Erythroblast (primary cell): ENCODE measurements at regions not wholly inside any gene's neighbourhood (a gene's known extent, or its start where the extent isn't known, plus 50 kb on each side); places are given as distances from the start of the nearest gene placed in this dataset.

Experiments used
- DNase-seq, 2 experiments: peaks; one replicate each; lab custom pipeline; 2025; lab: John Stamatoyannopoulos, UW
- GATA1 ChIP-seq: IDR thresholded peaks from 2 replicates; pipeline ENCODE4 v1.6.1; 2011; ENCODE audit warnings: low read depth, mild to moderate bottlenecking, control low read depth, low read length, moderate library complexity
- POLR2A ChIP-seq: IDR thresholded peaks from 2 replicates; pipeline ENCODE4 v1.6.1; 2011; ENCODE audit warnings: mild to moderate bottlenecking, low read length

GRCh38 chr12:5194306-5194705, 150.6 kb downstream of the KCNA5 start:
- DNase-seq, result no peak
- TF ChIP-seq POLR2A, result no peak
- no peak for TF ChIP-seq GATA1

GRCh38 chr12:5195244-5195643, 151.6 kb downstream of the KCNA5 start:
- no peak for TF ChIP-seq POLR2A
- TF ChIP-seq GATA1, result no peak
- DNase-seq, result no peak

GRCh38 chr12:5195691-5196090, 152.0 kb downstream of the KCNA5 start:
- TF ChIP-seq POLR2A, result no peak
- TF ChIP-seq GATA1, result no peak
- DNase-seq, result no peak

- no peak for DNase-seq
- no peak for TF ChIP-seq POLR2A
- no peak for TF ChIP-seq GATA1
Measured at GRCh38 chr12:5197131-5197530, 153.5 kb downstream of the KCNA5 start.

- DNase-seq, result no peak
- TF ChIP-seq POLR2A (no peak), GATA1 (no peak)
Measured at GRCh38 chr12:5197656-5198055, 154.0 kb downstream of the KCNA5 start.

GRCh38 chr12:5200278-5201087, 156.8 kb downstream of the KCNA5 start:
- peak; percentile 61 to 75 for DNase-seq
- no peak for TF ChIP-seq POLR2A

- no peak for TF ChIP-seq GATA1
- no peak for TF ChIP-seq POLR2A
- DNase-seq, result peak; percentile 11 to 15
Measured at GRCh38 chr12:5201554-5202218, 158.0 kb downstream of the KCNA5 start.

GRCh38 chr12:5203274-5203673, 159.6 kb downstream of the KCNA5 start:
- DNase-seq, result no peak
- TF ChIP-seq GATA1 (no peak), POLR2A (no peak)

- TF ChIP-seq GATA1, result no peak
Measured at GRCh38 chr12:5203720-5204119, 160.0 kb downstream of the KCNA5 start.

GRCh38 chr12:5204271-5204670, 160.6 kb downstream of the KCNA5 start:
- TF ChIP-seq GATA1, result no peak
- TF ChIP-seq POLR2A, result no peak
- no peak for DNase-seq

More at GRCh38 chr12:5203720-5204119, 160.0 kb downstream of the KCNA5 start:
- DNase-seq, result no peak

- TF ChIP-seq GATA1 (no peak), POLR2A (no peak)
- DNase-seq, result no peak
Measured at GRCh38 chr12:5204831-5205230, 161.2 kb downstream of the KCNA5 start.

- DNase-seq, result no peak
Measured at GRCh38 chr12:5206401-5207175, 162.9 kb downstream of the KCNA5 start.

GRCh38 chr12:5210179-5210922, 166.7 kb downstream of the KCNA5 start:
- TF ChIP-seq GATA1 (no peak), POLR2A (no peak)
- no peak for DNase-seq

More at GRCh38 chr12:5206401-5207175, 162.9 kb downstream of the KCNA5 start:
- TF ChIP-seq POLR2A (no peak), GATA1 (no peak)
